SU-DHL-6 (cell line): ENCODE measurements at regions not wholly inside any gene's neighbourhood (a gene's known extent, or its start where the extent isn't known, plus 50 kb on each side); places are given as distances from the start of the nearest gene placed in this dataset.

Experiments used
- H2AFZ ChIP-seq: fragments of 200-600 bp; sonication (generic); 2 replicates; pipeline ENCODE4 v1.6.1; 2014; ENCODE audit warnings: low read depth, mild to moderate bottlenecking, moderate library complexity, mixed read lengths, antibody characterized with exemption, low read length; ENCODE audit not compliant: severe bottlenecking
- H3F3A ChIP-seq: fragments of 200-600 bp; shearing (Covaris generic); 2 replicates; pipeline ENCODE4 v1.6.0; 2016; ENCODE audit warnings: antibody characterized with exemption, mild to moderate bottlenecking; ENCODE audit not compliant: insufficient read depth
- H3K27ac ChIP-seq: fragments of 200-600 bp; sonication (generic); 2 replicates; pipeline ENCODE4 v1.5.1; 2016; ENCODE audit warnings: low read depth, mild to moderate bottlenecking, low read length, moderate library complexity, mixed read lengths
- H3K27me3 ChIP-seq: fragments of 200-600 bp; sonication (generic), shearing (Covaris generic); 2 replicates; pipeline ENCODE4 v1.6.0; 2014; ENCODE audit warnings: mild to moderate bottlenecking, low read length
- H3K36me3 ChIP-seq: fragments of 200-600 bp; sonication (generic); 2 replicates; pipeline ENCODE4 v1.6.1; 2014; ENCODE audit warnings: mild to moderate bottlenecking, low read length, mixed read lengths
- H3K4me2 ChIP-seq: fragments of 300-600, 200-600 bp; shearing (Covaris generic), sonication (generic); 2 replicates; pipeline ENCODE4 v1.6.0; 2014; ENCODE audit warnings: low read length, low read depth, mild to moderate bottlenecking; ENCODE audit not compliant: poor library complexity, severe bottlenecking
- H3K4me3 ChIP-seq: fragments of 200-600 bp; sonication (generic); 2 replicates; pipeline ENCODE4 v1.5.1; 2014; ENCODE audit warnings: antibody characterized with exemption, low read length, mild to moderate bottlenecking, mixed read lengths; ENCODE audit not compliant: insufficient read depth, poor library complexity, severe bottlenecking
- H3K79me2 ChIP-seq: fragments of 200-600 bp; sonication (generic); 2 replicates; pipeline ENCODE4 v1.6.1; 2014; ENCODE audit warnings: mild to moderate bottlenecking, low read length, moderate library complexity; ENCODE audit not compliant: insufficient read depth
- H3K9ac ChIP-seq: fragments of 200-600 bp; sonication (generic); 2 replicates; pipeline ENCODE4 v1.7.0; 2014; ENCODE audit warnings: mild to moderate bottlenecking, low read length
- H3K9me2 ChIP-seq: fragments of 200-600 bp; sonication (generic); replicated peaks from 2 replicates; pipeline ENCODE4 v1.6.1; 2014; ENCODE audit warnings: low read length; ENCODE audit not compliant: insufficient read depth
- H3K9me3 ChIP-seq: fragments of 200-600 bp; sonication (generic); 2 replicates; pipeline ENCODE4 v1.6.1; 2014; ENCODE audit warnings: low read length, mixed read lengths; ENCODE audit not compliant: insufficient read depth
- H4K20me1 ChIP-seq: fragments of 200-600 bp; sonication (generic); 2 replicates; pipeline ENCODE4 v1.6.1; 2014; ENCODE audit warnings: low read depth, mild to moderate bottlenecking, antibody characterized with exemption, low read length, moderate library complexity, mixed read lengths
- CTCF ChIP-seq: fragments of 200-600 bp; sonication (generic); IDR thresholded peaks from one replicate; pipeline ENCODE4 v1.5.1; 2017; ENCODE audit warnings: antibody characterized with exemption, mild to moderate bottlenecking, low read length, moderate library complexity; ENCODE audit not compliant: insufficient read depth, poor library complexity, severe bottlenecking
- EZH2phosphoT487 ChIP-seq: fragments of 200-600 bp; sonication (generic), shearing (Covaris generic); conservative IDR thresholded peaks from 2 replicates; pipeline ENCODE4 v1.6.1; 2018; ENCODE audit warnings: mild to moderate bottlenecking, antibody characterized with exemption, low read length, moderate library complexity, mixed read lengths

GRCh38 chr10:120262857-120263547 lies 194.0 kb upstream of the PLPP4 start:
- Histone ChIP-seq H4K20me1 (no peaks in the 10 kb centered on the region), H3K9ac (no peak overlapping the region), H3K4me3 (no peak overlapping the region), H3F3A (no peaks in the 10 kb centered on the region), H3K9me3 (no peaks in the 10 kb centered on the region), H3K4me2 (no peak overlapping the region), H3K79me2 (no peaks in the 10 kb centered on the region), H3K36me3 (no peaks in the 10 kb centered on the region; the same call in 1 of the 2 replicates), H2AFZ (no peak overlapping the region), H3K9me2 (no peaks in the 10 kb centered on the region), H3K27ac (no peak overlapping the region), H3K27me3 (no peaks in the 10 kb centered on the region)
- no peak for TF ChIP-seq EZH2phosphoT487
- TF ChIP-seq CTCF = no peak

GRCh38 chr10:120266022-120266421 lies 191.0 kb upstream of the PLPP4 start:
- no peak for TF ChIP-seq CTCF
- no peak for TF ChIP-seq EZH2phosphoT487
- no peak overlapping the region for H2AFZ ChIP-seq

GRCh38 chr10:120270906-120271305 lies 186.1 kb upstream of the PLPP4 start:
- TF ChIP-seq EZH2phosphoT487 = no peak
- no peak for TF ChIP-seq CTCF
- Histone ChIP-seq H3K79me2 (no peaks in the 10 kb centered on the region), H2AFZ (no peak overlapping the region), H3K4me2 (no peak overlapping the region), H3K36me3 (no peaks in the 10 kb centered on the region), H3K9me3 (no peaks in the 10 kb centered on the region), H3F3A (no peaks in the 10 kb centered on the region), H4K20me1 (no peaks in the 10 kb centered on the region), H3K4me3 (no peak overlapping the region), H3K9ac (no peak overlapping the region), H3K27ac (no peak overlapping the region), H3K9me2 (no peaks in the 10 kb centered on the region), H3K27me3 (no peaks in the 10 kb centered on the region)

More at GRCh38 chr10:120266022-120266421, 191.0 kb upstream of the PLPP4 start:
- Histone ChIP-seq H3K36me3 (no peaks in the 10 kb centered on the region; the same call in 1 of the 2 replicates), H3K9me3 (no peaks in the 10 kb centered on the region), H3K27me3 (no peaks in the 10 kb centered on the region), H3K27ac (no peak overlapping the region), H3F3A (no peaks in the 10 kb centered on the region), H3K9ac (no peak overlapping the region), H3K79me2 (no peaks in the 10 kb centered on the region), H3K4me3 (no peak overlapping the region), H3K9me2 (no peaks in the 10 kb centered on the region), H4K20me1 (no peaks in the 10 kb centered on the region), H3K4me2 (no peak overlapping the region)
